HL-60 (cell line): ENCODE measurements at regions not wholly inside any gene's neighbourhood (a gene's known extent, or its start where the extent isn't known, plus 50 kb on each side); places are given as distances from the start of the nearest gene placed in this dataset.

ENCODE experiments used
- DNase-seq, 2 experiments: peaks; one replicate each; pipeline ENCODE4 v3.0.0-alpha.2; 2010 to 2020; ENCODE audit warnings: low read depth in 1 of 2, low spot score in 1 of 2
- H3K27ac ChIP-seq: fragments of 250-450 bp; sonication (Bioruptor Pico); replicated peaks from 2 replicates; pipeline ENCODE4 v1.5.1; 2020; ENCODE audit warnings: mild to moderate bottlenecking, moderate library complexity
- H3K27me3 ChIP-seq: fragments of 250-450 bp; sonication (Bioruptor Pico); 2 replicates; pipeline ENCODE4 v1.5.1; 2021; ENCODE audit warnings: mild to moderate bottlenecking, moderate library complexity; ENCODE audit not compliant: insufficient read depth, poor library complexity, severe bottlenecking
- H3K4me3 ChIP-seq: replicated peaks from 2 replicates; pipeline ENCODE4 v1.5.1; 2011; ENCODE audit warnings: mild to moderate bottlenecking, control low read depth, low read length; ENCODE audit not compliant: insufficient read depth
- GABPA ChIP-seq: IDR thresholded peaks from 2 replicates; pipeline ENCODE4 v1.6.1; 2012; ENCODE audit warnings: low read depth
- POLR2AphosphoS5 ChIP-seq: IDR thresholded peaks from 2 replicates; pipeline ENCODE4 v1.6.1; 2012; ENCODE audit warnings: low read depth
- SPI1 ChIP-seq: IDR thresholded peaks from 2 replicates; pipeline ENCODE4 v1.6.1; 2012; ENCODE audit warnings: low read depth, mild to moderate bottlenecking, borderline replicate concordance
- TF ChIP-seq, protein P1 (sequence below): IDR thresholded peaks from 2 replicates; pipeline ENCODE4 v1.6.1; 2012; ENCODE audit warnings: low read depth; ENCODE audit not compliant: insufficient replicate concordance
- TF ChIP-seq, protein P2 (sequence below): IDR thresholded peaks from one replicate; pipeline ENCODE4 v1.5.1; 2011; ENCODE audit warnings: low read length, control low read depth, inconsistent platforms; ENCODE audit not compliant: insufficient read depth

DNA sequence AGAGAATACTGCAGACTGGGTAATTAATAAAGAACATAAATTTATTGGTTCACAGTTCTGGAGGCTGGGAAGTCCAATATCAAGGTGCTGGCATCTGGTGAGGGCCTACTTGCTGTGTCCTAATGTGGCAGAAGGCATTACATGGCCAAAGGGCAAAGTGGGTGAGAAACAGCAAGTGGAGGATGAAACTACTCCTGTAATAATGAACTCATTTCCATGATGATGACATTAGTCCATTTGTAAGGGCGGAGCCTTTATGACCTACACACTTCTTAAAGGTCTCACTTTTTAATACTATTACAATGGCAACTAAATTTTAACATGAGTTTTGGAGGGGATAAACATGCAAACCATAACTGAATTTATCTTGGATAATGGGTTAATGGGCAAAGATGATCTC, 139.6 kb upstream of the SGO1 start:
- H3K27ac ChIP-seq, result no peak overlapping the region
- no peaks in the 10 kb centered on the region for H3K27me3 ChIP-seq
- TF ChIP-seq POLR2AphosphoS5 (no peak), GABPA (no peak), SPI1 (no peak)
- TF ChIP-seq, protein P1, sequence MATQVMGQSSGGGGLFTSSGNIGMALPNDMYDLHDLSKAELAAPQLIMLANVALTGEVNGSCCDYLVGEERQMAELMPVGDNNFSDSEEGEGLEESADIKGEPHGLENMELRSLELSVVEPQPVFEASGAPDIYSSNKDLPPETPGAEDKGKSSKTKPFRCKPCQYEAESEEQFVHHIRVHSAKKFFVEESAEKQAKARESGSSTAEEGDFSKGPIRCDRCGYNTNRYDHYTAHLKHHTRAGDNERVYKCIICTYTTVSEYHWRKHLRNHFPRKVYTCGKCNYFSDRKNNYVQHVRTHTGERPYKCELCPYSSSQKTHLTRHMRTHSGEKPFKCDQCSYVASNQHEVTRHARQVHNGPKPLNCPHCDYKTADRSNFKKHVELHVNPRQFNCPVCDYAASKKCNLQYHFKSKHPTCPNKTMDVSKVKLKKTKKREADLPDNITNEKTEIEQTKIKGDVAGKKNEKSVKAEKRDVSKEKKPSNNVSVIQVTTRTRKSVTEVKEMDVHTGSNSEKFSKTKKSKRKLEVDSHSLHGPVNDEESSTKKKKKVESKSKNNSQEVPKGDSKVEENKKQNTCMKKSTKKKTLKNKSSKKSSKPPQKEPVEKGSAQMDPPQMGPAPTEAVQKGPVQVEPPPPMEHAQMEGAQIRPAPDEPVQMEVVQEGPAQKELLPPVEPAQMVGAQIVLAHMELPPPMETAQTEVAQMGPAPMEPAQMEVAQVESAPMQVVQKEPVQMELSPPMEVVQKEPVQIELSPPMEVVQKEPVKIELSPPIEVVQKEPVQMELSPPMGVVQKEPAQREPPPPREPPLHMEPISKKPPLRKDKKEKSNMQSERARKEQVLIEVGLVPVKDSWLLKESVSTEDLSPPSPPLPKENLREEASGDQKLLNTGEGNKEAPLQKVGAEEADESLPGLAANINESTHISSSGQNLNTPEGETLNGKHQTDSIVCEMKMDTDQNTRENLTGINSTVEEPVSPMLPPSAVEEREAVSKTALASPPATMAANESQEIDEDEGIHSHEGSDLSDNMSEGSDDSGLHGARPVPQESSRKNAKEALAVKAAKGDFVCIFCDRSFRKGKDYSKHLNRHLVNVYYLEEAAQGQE, result no peak
- TF ChIP-seq, protein P2, sequence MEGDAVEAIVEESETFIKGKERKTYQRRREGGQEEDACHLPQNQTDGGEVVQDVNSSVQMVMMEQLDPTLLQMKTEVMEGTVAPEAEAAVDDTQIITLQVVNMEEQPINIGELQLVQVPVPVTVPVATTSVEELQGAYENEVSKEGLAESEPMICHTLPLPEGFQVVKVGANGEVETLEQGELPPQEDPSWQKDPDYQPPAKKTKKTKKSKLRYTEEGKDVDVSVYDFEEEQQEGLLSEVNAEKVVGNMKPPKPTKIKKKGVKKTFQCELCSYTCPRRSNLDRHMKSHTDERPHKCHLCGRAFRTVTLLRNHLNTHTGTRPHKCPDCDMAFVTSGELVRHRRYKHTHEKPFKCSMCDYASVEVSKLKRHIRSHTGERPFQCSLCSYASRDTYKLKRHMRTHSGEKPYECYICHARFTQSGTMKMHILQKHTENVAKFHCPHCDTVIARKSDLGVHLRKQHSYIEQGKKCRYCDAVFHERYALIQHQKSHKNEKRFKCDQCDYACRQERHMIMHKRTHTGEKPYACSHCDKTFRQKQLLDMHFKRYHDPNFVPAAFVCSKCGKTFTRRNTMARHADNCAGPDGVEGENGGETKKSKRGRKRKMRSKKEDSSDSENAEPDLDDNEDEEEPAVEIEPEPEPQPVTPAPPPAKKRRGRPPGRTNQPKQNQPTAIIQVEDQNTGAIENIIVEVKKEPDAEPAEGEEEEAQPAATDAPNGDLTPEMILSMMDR, result no peak
- no peak for DNase-seq
- H3K4me3 ChIP-seq, result no peak overlapping the region

DNA sequence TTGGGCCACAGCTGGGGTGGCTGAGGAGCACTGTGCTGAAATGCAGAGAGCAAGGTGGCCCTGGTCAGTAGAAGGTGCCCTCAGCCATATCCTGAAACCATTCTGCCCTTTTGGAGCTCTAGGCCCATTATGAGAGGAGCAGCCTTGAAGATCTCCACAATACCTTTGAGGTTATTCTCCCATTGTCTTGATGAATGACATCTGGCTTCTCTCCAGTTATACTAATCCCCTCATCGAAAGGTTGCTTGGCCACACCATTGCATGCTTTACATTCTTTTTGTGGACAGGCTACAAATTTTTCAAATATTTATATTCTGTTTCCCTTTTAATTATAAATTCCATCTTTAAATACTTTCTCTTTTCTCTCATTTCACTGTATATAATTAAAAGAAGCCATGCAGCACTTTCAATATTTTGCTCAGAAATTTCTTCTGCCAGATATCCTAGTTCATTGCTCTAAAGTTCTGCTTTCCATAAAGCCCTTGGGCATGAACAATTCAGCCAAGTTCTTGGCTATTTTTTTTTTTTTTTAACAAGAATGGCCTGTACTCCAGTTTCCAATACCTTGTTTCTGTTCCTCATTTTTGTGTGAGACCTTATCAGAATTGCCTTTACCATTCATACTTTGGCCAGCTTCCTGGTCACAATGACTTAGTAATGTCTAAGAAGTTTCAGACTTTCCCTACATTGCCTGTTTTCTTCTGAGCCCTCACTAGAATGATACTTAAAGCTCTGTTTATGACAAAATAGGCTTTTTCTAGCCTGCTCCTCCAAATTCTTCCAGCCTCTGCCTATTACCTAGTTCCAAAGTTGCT, 138.9 kb upstream of the SGO1 start:
- no peak overlapping the region for H3K27ac ChIP-seq
- no peak for DNase-seq
- no peak for TF ChIP-seq POLR2AphosphoS5
- TF ChIP-seq SPI1, result peak; percentile 77
- no peak for TF ChIP-seq GABPA
- TF ChIP-seq, protein P1, result no peak
- TF ChIP-seq, protein P2, result no peak
- no peak overlapping the region for H3K4me3 ChIP-seq
- H3K27me3 ChIP-seq, result no peaks in the 10 kb centered on the region

DNA sequence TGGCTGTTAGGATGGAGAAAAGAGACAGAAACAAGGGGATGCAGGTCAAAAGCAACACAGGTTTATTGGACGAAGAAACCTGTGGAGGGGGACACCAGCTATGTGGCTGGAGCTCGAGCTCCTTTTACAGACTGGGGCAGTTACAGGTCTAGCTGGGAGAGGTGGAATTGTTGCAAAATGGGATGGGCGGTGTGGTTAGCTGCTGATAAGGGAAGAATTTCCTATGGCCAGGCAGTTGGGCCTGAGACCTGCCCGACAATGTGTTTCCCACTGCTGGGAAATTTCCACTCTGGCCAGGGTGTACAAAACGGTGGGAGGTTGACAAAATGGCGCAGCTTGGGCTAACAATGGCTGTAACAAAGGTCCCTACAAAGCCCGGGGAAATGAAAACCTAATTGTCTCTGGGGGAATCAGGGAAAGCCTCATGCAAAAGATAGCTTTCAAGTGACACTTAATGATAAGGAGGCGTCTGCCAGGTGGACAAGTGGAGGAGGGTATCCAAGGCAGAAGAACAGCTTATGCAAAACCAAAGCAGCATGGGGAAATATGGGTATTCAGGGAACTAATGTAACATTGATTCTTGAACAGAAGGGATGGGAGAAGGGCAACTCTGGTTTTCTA, 137.4 kb upstream of the SGO1 start:
- TF ChIP-seq POLR2AphosphoS5 (no peak), GABPA (no peak), SPI1 (no peak)
- TF ChIP-seq, protein P1, result no peak
- TF ChIP-seq, protein P2, result no peak
- Histone ChIP-seq H3K27me3 (no peaks in the 10 kb centered on the region), H3K27ac (no peak overlapping the region), H3K4me3 (no peak overlapping the region)
- no peak for DNase-seq
